ENCODE measurements at regions not wholly inside any gene's neighbourhood (a gene's known extent, or its start where the extent isn't known, plus 50 kb on each side); places are given as distances from the start of the nearest gene placed in this dataset.
"Not testable (repeated sequence)": the region's sequence is repeated elsewhere in the genome, so short reads cannot be mapped to it uniquely, and the experiment has no call there.

- Histone ChIP-seq H3K9me3 (no peaks in the 10 kb centered on the region), H3K4me2 (no peak overlapping the region), H3K4me3 (no peak overlapping the region), H3K4me1 (no peaks in the 10 kb centered on the region), H3K27ac (no peak overlapping the region)
- WGBS (ENCODE audit: missing lambda C conversion rate), result 0% methylated on average over 1 of the region's 1 CpG
- no peak for FAIRE-seq
- ATAC-seq, result no peak
- CTCF ChIA-PET, result no interaction called here
- no peak for DNase-seq (ENCODE audit: low read depth in 1 of 2, low spot score in 1 of 2)
- TF ChIP-seq CTCF (IDR thresholded peaks at IDR 0.05), result no peak
- no peak for TF ChIP-seq HOXA7 (CRISPR knock-in tag; IDR thresholded peaks at IDR 0.05)
- TF ChIP-seq PHF8 (IDR thresholded peaks at IDR 0.05; ENCODE audit: borderline replicate concordance, low read depth), result no peak
- POLR2A ChIA-PET, result no interaction called here
Observed at GRCh38 chrX:65195621-65196020, 219.4 kb upstream of the ZC4H2 start.

GRCh38 chrX:65194547-65194946, 218.3 kb upstream of the ZC4H2 start:
- H3K4me1 ChIP-seq, result no peaks in the 10 kb centered on the region
- no peak overlapping the region for H3K4me3 ChIP-seq
- no peaks in the 10 kb centered on the region for H3K9me3 ChIP-seq
- DNase-seq (ENCODE audit: low read depth in 1 of 2, low spot score in 1 of 2), result no peak
- no peak overlapping the region for H3K4me2 ChIP-seq
- POLR2A ChIA-PET, result no interaction called here
- TF ChIP-seq CTCF (IDR thresholded peaks at IDR 0.05) (no peak), CBX2 (IDR thresholded peaks at IDR 0.05; ENCODE audit: borderline replicate concordance, low read depth) (no peak), ELK1 (IDR thresholded peaks at IDR 0.05; ENCODE audit: low read depth, low read length) (no peak), PBX3 (IDR thresholded peaks at IDR 0.05) (no peak)
- WGBS (ENCODE audit: missing lambda C conversion rate), result 23% methylated on average over 5 of the region's 5 CpGs
- ATAC-seq, result no peak
- FAIRE-seq, result no peak
- H3K27ac ChIP-seq, result no peak overlapping the region
- CTCF ChIA-PET, result no interaction called here

GRCh38 chrX:65163325-65163724, 187.1 kb upstream of the ZC4H2 start:
- H3K27ac ChIP-seq; H3K4me3 ChIP-seq; DNase-seq (ENCODE audit: low read depth in 1 of 2, low spot score in 1 of 2); H3K4me2 ChIP-seq; POLR2A ChIA-PET; ATAC-seq; CTCF ChIA-PET; H3K9me3 ChIP-seq; H3K4me1 ChIP-seq; FAIRE-seq: not testable (repeated sequence)
- WGBS (ENCODE audit: missing lambda C conversion rate), result 17% methylated on average over 7 of the region's 10 CpGs

GRCh38 chrX:65148232-65148631, 172.0 kb upstream of the ZC4H2 start:
- no peaks in the 10 kb centered on the region for H3K9me3 ChIP-seq
- H3K4me3 ChIP-seq, result no peak overlapping the region
- no peaks in the 10 kb centered on the region for H3K4me1 ChIP-seq
- no peak for FAIRE-seq
- H3K27ac ChIP-seq, result no peak overlapping the region
- 0% methylated on average over 3 of the region's 5 CpGs for WGBS (ENCODE audit: missing lambda C conversion rate)
- H3K4me2 ChIP-seq, result no peak overlapping the region
- TF ChIP-seq HDAC2 (IDR thresholded peaks at IDR 0.05) (no peak), HOXB13 (CRISPR knock-in tag; IDR thresholded peaks at IDR 0.05; ENCODE audit: low read depth) (no peak), MYC (IDR thresholded peaks at IDR 0.05; ENCODE audit: borderline replicate concordance, low read length) (no peak), TFCP2L1 (CRISPR knock-in tag; IDR thresholded peaks at IDR 0.05) (no peak), REST (IDR thresholded peaks at IDR 0.05) (no peak), FOXS1 (CRISPR knock-in tag; IDR thresholded peaks at IDR 0.05) (no peak), POLR2AphosphoS2 (conservative IDR thresholded peaks at IDR 0.05; ENCODE audit: low read length) (no peak), EHMT2 (IDR thresholded peaks at IDR 0.05; ENCODE audit: low read depth) (no peak), PHF8 (IDR thresholded peaks at IDR 0.05; ENCODE audit: borderline replicate concordance, low read depth) (no peak)
- ATAC-seq, result no peak
- no peak for DNase-seq (ENCODE audit: low read depth in 1 of 2, low spot score in 1 of 2)
- POLR2A ChIA-PET, result no interaction called here
- CTCF ChIA-PET, result no interaction called here
